T-cell (primary cell): ENCODE measurements at regions not wholly inside any gene's neighbourhood (a gene's known extent, or its start where the extent isn't known, plus 50 kb on each side); places are given as distances from the start of the nearest gene placed in this dataset.

ENCODE experiments used
- ATAC-seq, 4 experiments: fragments of 200-7000 bp in 3 of 4; fragments of 150-1000 bp in 1 of 4; cut with Tn5 transposase; replicated peaks in 1 of 4; 1 replicate in 3 of 4; 2 replicates in 1 of 4; pipeline ENCODE4 v1.10.0; 2021; ENCODE audit warnings: moderate library complexity in 3 of 4, mild to moderate bottlenecking in 2 of 4, moderate number of reproducible peaks in 1 of 4
- CTCF ChIA-PET, 2 donors: fragments of 300-600 bp; sonication (Branson Sonifier 250); formaldehyde crosslinking; loops; one replicate each; lab custom pipeline; 2022; ENCODE audit warnings: antibody characterized with exemption in 2 of 2; lab: Charles Lee
- POLR2A ChIA-PET, 2 donors: fragments of 300-600 bp; sonication (Branson Sonifier 250); formaldehyde crosslinking; loops; one replicate each; lab custom pipeline; 2022; ENCODE audit warnings: antibody characterized with exemption in 2 of 2; lab: Charles Lee
- DNase-seq, 35 experiments: peaks; one replicate each; pipeline versions ENCODE4 v3.0.0 to v3.0.0-alpha.2; 2013 to 2023
- H3K27ac ChIP-seq: one replicate; pipeline ENCODE4 v1.5.1; 2013; ENCODE audit warnings: low read length
- H3K27me3 ChIP-seq, 2 experiments: replicated peaks in 1 of 2; 1 replicate in 1 of 2; 2 replicates in 1 of 2; pipeline versions ENCODE4 v1.6.1 to v1.7.0; 2013; ENCODE audit warnings: low read length in 1 of 2, mixed read lengths in 1 of 2; ENCODE audit not compliant: control insufficient read depth in 2 of 2, insufficient read depth in 2 of 2; ENCODE audit errors: extremely low read depth in 1 of 2
- H3K36me3 ChIP-seq, 2 donors: 1 replicate in 1 of 2; 2 replicates in 1 of 2; pipeline versions ENCODE4 v1.6.1 to v1.7.0; 2013; ENCODE audit warnings: low read length in 1 of 2; ENCODE audit not compliant: control insufficient read depth in 2 of 2, insufficient read depth in 1 of 2; ENCODE audit errors: extremely low read depth in 1 of 2
- H3K4me1 ChIP-seq, 2 experiments: 1 replicate in 1 of 2; 2 replicates in 1 of 2; pipeline versions ENCODE4 v1.6.1 to v1.7.0; 2013; ENCODE audit warnings: low read length in 2 of 2, mixed read lengths in 1 of 2; ENCODE audit not compliant: insufficient read depth in 2 of 2, control insufficient read depth in 1 of 2; ENCODE audit errors: extremely low read depth in 1 of 2
- H3K4me3 ChIP-seq, 2 donors: 1 replicate in 1 of 2; 2 replicates in 1 of 2; pipeline versions ENCODE4 v1.5.1 to v1.7.0; 2013; ENCODE audit warnings: mild to moderate bottlenecking in 2 of 2, low read length in 1 of 2, moderate library complexity in 1 of 2; ENCODE audit not compliant: control insufficient read depth in 1 of 2; ENCODE audit errors: extremely low read depth in 1 of 2
- H3K9me3 ChIP-seq: 2 replicates; pipeline ENCODE4 v1.7.0; 2013
- H3K27ac Mint-ChIP-seq, 2 donors: one replicate each; pipeline ENCODE4 v1.8.0; 2020 to 2021; ENCODE audit warnings: mild to moderate bottlenecking in 2 of 2, mixed read lengths in 2 of 2
- H3K27me3 Mint-ChIP-seq, 2 donors: one replicate each; pipeline ENCODE4 v1.8.0; 2021 to 2022; ENCODE audit warnings: mixed read lengths in 2 of 2
- H3K36me3 Mint-ChIP-seq: one replicate; pipeline ENCODE4 v1.8.0; 2021; ENCODE audit warnings: mixed read lengths
- H3K4me1 Mint-ChIP-seq, 3 donors: one replicate each; pipeline ENCODE4 v1.8.0; 2020 to 2022; ENCODE audit warnings: mixed read lengths in 3 of 3, mild to moderate bottlenecking in 1 of 3
- H3K4me3 Mint-ChIP-seq, 3 donors: one replicate each; pipeline ENCODE4 v1.8.0; 2020 to 2022; ENCODE audit warnings: mild to moderate bottlenecking in 3 of 3, mixed read lengths in 3 of 3, moderate library complexity in 3 of 3
- H3K9me3 Mint-ChIP-seq, 3 donors: one replicate each; pipeline ENCODE4 v1.8.0; 2020 to 2022; ENCODE audit warnings: mixed read lengths in 3 of 3
- WGBS: methylation state at CpG from one replicate; pipeline ENCODE4 v1.1.5; 2013; ENCODE audit warnings: missing lambda C conversion rate; ENCODE audit not compliant: insufficient coverage; 5-methylcytosine and 5-hydroxymethylcytosine counted together

GRCh38 chr2:66688951-66689350, 254.0 kb downstream of the MEIS1 start:
- H3K27ac ChIP-seq: no peak overlapping the region
- ChIA-PET POLR2A (no interaction called here), CTCF (no interaction called here)
- DNase-seq (no peak), ATAC-seq (no peak)
- 58% methylated on average over 2 of the region's 8 CpGs for WGBS
- Mint-ChIP-seq H3K4me1 (no peaks in the 10 kb centered on the region), H3K27me3 (no peaks in the 10 kb centered on the region), H3K27ac (no peak overlapping the region), H3K4me3 (no peak overlapping the region), H3K36me3 (no peaks in the 10 kb centered on the region), H3K9me3 (no peaks in the 10 kb centered on the region)
- no peaks in the 10 kb centered on the region for H3K4me1 ChIP-seq
- H3K9me3 ChIP-seq: no peaks in the 10 kb centered on the region
- no peaks in the 10 kb centered on the region for H3K27me3 ChIP-seq
- no peak overlapping the region for H3K4me3 ChIP-seq
- H3K36me3 ChIP-seq: no peaks in the 10 kb centered on the region

GRCh38 chr2:66689456-66690051, 254.6 kb downstream of the MEIS1 start:
- Mint-ChIP-seq H3K36me3 (no peaks in the 10 kb centered on the region), H3K4me1 (no peaks in the 10 kb centered on the region), H3K4me3 (no peak overlapping the region), H3K9me3 (no peaks in the 10 kb centered on the region), H3K27ac (no peak overlapping the region), H3K27me3 (no peaks in the 10 kb centered on the region)
- Histone ChIP-seq H3K27ac (no peak overlapping the region), H3K4me1 (no peaks in the 10 kb centered on the region), H3K9me3 (no peaks in the 10 kb centered on the region), H3K36me3 (no peaks in the 10 kb centered on the region), H3K4me3 (no peak overlapping the region), H3K27me3 (no peaks in the 10 kb centered on the region)
- POLR2A ChIA-PET: no interaction called here
- ATAC-seq (no peak), DNase-seq (no peak)
- 93% methylated on average over 2 of the region's 5 CpGs for WGBS
- CTCF ChIA-PET: no interaction called here

GRCh38 chr2:66691031-66691965, 256.4 kb downstream of the MEIS1 start:
- no peaks in the 10 kb centered on the region for H3K4me1 ChIP-seq
- ChIA-PET CTCF (no interaction called here), POLR2A (no interaction called here)
- no peaks in the 10 kb centered on the region for H3K9me3 ChIP-seq
- no peaks in the 10 kb centered on the region for H3K9me3 Mint-ChIP-seq
- ATAC-seq (no peak), DNase-seq (no peak)
- no peaks in the 10 kb centered on the region for H3K36me3 ChIP-seq
- no peak overlapping the region for H3K27ac Mint-ChIP-seq
- H3K4me3 ChIP-seq: no peak overlapping the region
- H3K4me3 Mint-ChIP-seq: no peak overlapping the region
- H3K4me1 Mint-ChIP-seq: no peaks in the 10 kb centered on the region
- no peaks in the 10 kb centered on the region for H3K27me3 Mint-ChIP-seq
- H3K27ac ChIP-seq: no peak overlapping the region
- H3K27me3 ChIP-seq: no peaks in the 10 kb centered on the region
- no peaks in the 10 kb centered on the region for H3K36me3 Mint-ChIP-seq
- 100% methylated on average over 2 of the region's 10 CpGs for WGBS

- Mint-ChIP-seq H3K27ac (no peak overlapping the region), H3K27me3 (no peaks in the 10 kb centered on the region), H3K9me3 (no peaks in the 10 kb centered on the region), H3K4me3 (no peak overlapping the region), H3K36me3 (no peaks in the 10 kb centered on the region), H3K4me1 (no peaks in the 10 kb centered on the region)
- Histone ChIP-seq H3K4me1 (no peaks in the 10 kb centered on the region), H3K27me3 (no peaks in the 10 kb centered on the region), H3K4me3 (no peak overlapping the region), H3K27ac (no peak overlapping the region), H3K36me3 (no peaks in the 10 kb centered on the region), H3K9me3 (no peaks in the 10 kb centered on the region)
- CTCF ChIA-PET: no interaction called here
- WGBS: no CpG with 5 or more reads among the region's 7 CpGs
- DNase-seq (no peak), ATAC-seq (no peak)
- POLR2A ChIA-PET: no interaction called here
These were observed 257.7 kb downstream of the MEIS1 start for GRCh38 chr2:66692521-66693054.

- Mint-ChIP-seq H3K9me3 (no peaks in the 10 kb centered on the region), H3K4me1 (no peaks in the 10 kb centered on the region), H3K4me3 (no peak overlapping the region), H3K27me3 (no peaks in the 10 kb centered on the region), H3K36me3 (no peaks in the 10 kb centered on the region), H3K27ac (no peak overlapping the region)
- Histone ChIP-seq H3K4me3 (no peak overlapping the region), H3K36me3 (no peaks in the 10 kb centered on the region), H3K9me3 (no peaks in the 10 kb centered on the region), H3K27ac (no peak overlapping the region), H3K27me3 (no peaks in the 10 kb centered on the region), H3K4me1 (no peaks in the 10 kb centered on the region)
- 86% methylated on average over 1 of the region's 4 CpGs for WGBS
- DNase-seq: no peak
- ChIA-PET CTCF (no interaction called here), POLR2A (no interaction called here)
- no peak for ATAC-seq
These were observed 258.4 kb downstream of the MEIS1 start for GRCh38 chr2:66693076-66693965.

- Histone ChIP-seq H3K27ac (no peak overlapping the region), H3K4me3 (no peak overlapping the region), H3K9me3 (no peaks in the 10 kb centered on the region), H3K4me1 (no peaks in the 10 kb centered on the region), H3K27me3 (no peaks in the 10 kb centered on the region), H3K36me3 (no peaks in the 10 kb centered on the region)
- no peak for DNase-seq
- Mint-ChIP-seq H3K4me3 (no peak overlapping the region), H3K36me3 (no peaks in the 10 kb centered on the region), H3K9me3 (no peaks in the 10 kb centered on the region), H3K27ac (no peak overlapping the region), H3K27me3 (no peaks in the 10 kb centered on the region), H3K4me1 (no peaks in the 10 kb centered on the region)
- ChIA-PET POLR2A (no interaction called here), CTCF (no interaction called here)
- no CpG with 5 or more reads among the region's 4 CpGs for WGBS
- ATAC-seq: no peak
These were observed 259.3 kb downstream of the MEIS1 start for GRCh38 chr2:66694087-66694860.
